Activated B cell treated with CpG ODN at 0.5 μM for 24 hours (primary cell): ENCODE measurements at regions not wholly inside any gene's neighbourhood (a gene's known extent, or its start where the extent isn't known, plus 50 kb on each side); places are given as distances from the start of the nearest gene placed in this dataset.
"Not testable (repeated sequence)": the region's sequence is repeated elsewhere in the genome, so short reads cannot be mapped to it uniquely, and the experiment has no call there.

Experiments
- ATAC-seq: fragments of 200-7000 bp; cut with Tn5 transposase; one replicate; pipeline ENCODE4 v1.10.0; 2021; ENCODE audit warnings: low read depth, mild to moderate bottlenecking, moderate library complexity
- CTCF ChIA-PET: fragments of 350-600 bp; sonication (Branson Sonifier 250); formaldehyde crosslinking; loops from one replicate; lab custom pipeline; 2021; ENCODE audit warnings: antibody characterized with exemption; lab: Charles Lee
- POLR2A ChIA-PET: fragments of 350-600 bp; sonication (Branson Sonifier 250); formaldehyde crosslinking; loops from one replicate; lab custom pipeline; 2021; ENCODE audit warnings: antibody characterized with exemption; lab: Charles Lee
- DNase-seq: peaks from one replicate; pipeline ENCODE4 v3.0.0; 2022
- H3K27ac Mint-ChIP-seq: one replicate; pipeline ENCODE4 v1.8.0; 2020; ENCODE audit warnings: mixed read lengths
- H3K27me3 Mint-ChIP-seq: one replicate; pipeline ENCODE4 v1.8.0; 2021; ENCODE audit warnings: mixed read lengths
- H3K36me3 Mint-ChIP-seq: one replicate; pipeline ENCODE4 v1.8.0; 2021; ENCODE audit warnings: low read depth, mixed read lengths
- H3K4me1 Mint-ChIP-seq: one replicate; pipeline ENCODE4 v1.8.0; 2021; ENCODE audit warnings: mixed read lengths
- H3K4me3 Mint-ChIP-seq: one replicate; pipeline ENCODE4 v1.8.0; 2020; ENCODE audit warnings: mild to moderate bottlenecking, mixed read lengths
- H3K9me3 Mint-ChIP-seq: one replicate; pipeline ENCODE4 v1.8.0; 2020; ENCODE audit warnings: mixed read lengths
- intact Hi-C: fragments of 100-400 bp; cut with micrococcal nuclease; formaldehyde crosslinking; loops from one replicate; pipeline ENCODE4 v1.15.1; 2024

DNA sequence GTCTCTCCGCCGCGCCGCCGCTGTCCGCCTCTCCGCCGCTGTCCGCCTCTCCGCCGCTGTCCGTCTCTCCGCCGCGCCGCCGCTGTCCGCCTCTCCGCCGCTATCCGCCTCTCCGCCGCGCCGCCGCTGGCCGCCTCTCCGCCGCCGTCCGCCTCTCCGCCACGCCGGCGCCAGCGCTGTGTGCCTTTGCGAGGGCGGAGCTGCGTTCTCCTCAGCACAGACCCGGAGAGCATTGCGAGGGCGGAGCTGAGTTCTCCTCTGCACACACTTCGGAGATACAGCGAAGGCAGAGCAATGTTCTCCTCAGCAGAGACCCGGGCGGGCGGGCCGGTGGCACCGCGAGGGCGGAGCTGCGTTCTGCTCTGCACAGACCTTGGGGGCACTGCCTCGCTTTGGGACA is 327.4 kb upstream of the PLGLB1 start:
- CTCF ChIA-PET, H3K36me3 Mint-ChIP-seq, H3K4me3 Mint-ChIP-seq, H3K27me3 Mint-ChIP-seq, H3K4me1 Mint-ChIP-seq, ATAC-seq, H3K9me3 Mint-ChIP-seq, POLR2A ChIA-PET, DNase-seq, intact Hi-C loops, H3K27ac Mint-ChIP-seq: not testable (repeated sequence)

DNA sequence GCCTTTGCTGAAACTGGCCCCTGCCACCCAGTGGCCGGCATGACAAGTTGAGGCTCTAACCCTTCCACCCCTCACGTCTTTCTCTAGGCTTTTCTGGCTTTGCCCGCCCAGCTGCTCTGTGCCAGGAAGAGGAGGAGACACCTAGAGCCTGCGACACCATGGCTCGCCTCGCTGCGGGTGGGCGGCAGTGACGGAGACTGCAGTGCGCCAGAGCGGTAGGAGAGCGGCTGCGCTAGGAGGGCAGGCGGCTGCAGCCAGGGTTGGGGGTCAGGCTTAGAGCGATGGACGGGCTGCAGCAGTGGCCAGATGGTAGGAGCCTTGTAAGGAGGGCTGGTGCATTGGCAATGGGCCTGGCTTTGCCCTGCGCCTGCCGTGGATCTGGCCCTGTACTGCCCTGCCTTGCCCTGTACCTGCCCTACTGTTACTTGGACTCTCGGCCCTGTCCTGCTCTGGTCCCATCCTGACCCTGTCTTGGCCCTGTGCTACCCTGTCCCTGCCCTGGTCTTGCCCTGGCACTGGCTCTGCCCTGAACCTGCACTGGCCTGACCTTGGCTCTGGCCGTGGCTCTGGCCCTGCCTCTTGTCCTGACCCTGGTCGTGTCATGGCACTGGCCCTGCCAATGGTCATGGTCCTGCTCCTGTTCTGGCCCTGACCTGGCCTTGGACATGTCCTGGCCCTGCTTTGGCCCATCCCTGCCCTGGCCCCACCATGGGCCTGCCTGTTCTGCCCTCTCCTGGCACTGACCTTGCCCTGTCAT is 330.7 kb upstream of the PLGLB1 start:
- POLR2A ChIA-PET, H3K27me3 Mint-ChIP-seq, DNase-seq, H3K4me3 Mint-ChIP-seq, H3K4me1 Mint-ChIP-seq, H3K36me3 Mint-ChIP-seq, CTCF ChIA-PET, intact Hi-C loops, H3K27ac Mint-ChIP-seq, H3K9me3 Mint-ChIP-seq, ATAC-seq: not testable (repeated sequence)

GRCh38 chr2:87353408-87353807 is 331.8 kb upstream of the PLGLB1 start:
- H3K27me3 Mint-ChIP-seq, H3K36me3 Mint-ChIP-seq, H3K9me3 Mint-ChIP-seq, H3K4me1 Mint-ChIP-seq, ATAC-seq, DNase-seq, H3K4me3 Mint-ChIP-seq, intact Hi-C loops, H3K27ac Mint-ChIP-seq, POLR2A ChIA-PET, CTCF ChIA-PET: not testable (repeated sequence)

GRCh38 chr2:87354102-87354501 is 332.5 kb upstream of the PLGLB1 start:
- H3K36me3 Mint-ChIP-seq, DNase-seq, H3K27me3 Mint-ChIP-seq, H3K27ac Mint-ChIP-seq, POLR2A ChIA-PET, H3K9me3 Mint-ChIP-seq, intact Hi-C loops, H3K4me3 Mint-ChIP-seq, ATAC-seq, H3K4me1 Mint-ChIP-seq, CTCF ChIA-PET: not testable (repeated sequence)

DNA sequence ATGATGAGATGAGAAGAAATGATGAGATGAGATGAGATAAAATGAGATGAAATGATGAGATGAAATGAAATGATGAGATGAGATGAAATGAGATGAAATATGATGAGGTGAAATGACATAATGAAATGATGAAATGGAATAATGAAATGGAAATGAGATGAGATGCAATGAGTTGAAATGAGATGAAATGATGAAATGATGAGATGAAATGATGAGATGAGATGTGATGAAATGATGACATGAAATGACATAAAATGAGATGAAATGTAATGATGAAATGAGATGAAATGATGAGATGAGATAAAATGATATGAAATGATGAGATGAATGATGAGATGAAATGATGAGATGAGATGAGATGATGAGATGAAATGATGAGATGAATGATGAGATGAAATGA is 338.6 kb upstream of the PLGLB1 start:
- H3K4me3 Mint-ChIP-seq, POLR2A ChIA-PET, ATAC-seq, H3K36me3 Mint-ChIP-seq, CTCF ChIA-PET, DNase-seq, H3K9me3 Mint-ChIP-seq, intact Hi-C loops, H3K27ac Mint-ChIP-seq, H3K4me1 Mint-ChIP-seq, H3K27me3 Mint-ChIP-seq: not testable (repeated sequence)

DNA sequence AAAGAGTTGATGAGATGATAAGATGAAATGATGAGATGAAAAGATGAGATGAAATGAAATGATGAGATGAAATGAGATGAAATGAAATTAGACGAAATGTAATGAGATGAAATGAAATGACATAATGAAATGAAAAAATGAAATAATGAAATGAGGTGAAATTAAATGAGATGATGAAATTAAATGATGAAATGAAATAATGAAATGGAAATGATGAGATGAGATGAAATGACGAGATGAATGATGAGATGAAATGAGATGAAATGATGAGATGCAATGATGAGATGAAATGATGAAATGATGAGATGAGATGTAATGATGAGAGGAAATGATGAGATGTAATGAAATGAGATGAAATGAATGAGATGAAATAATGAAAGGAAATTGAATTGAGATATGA is 339.3 kb upstream of the PLGLB1 start:
- CTCF ChIA-PET, DNase-seq, H3K36me3 Mint-ChIP-seq, H3K4me3 Mint-ChIP-seq, H3K27me3 Mint-ChIP-seq, intact Hi-C loops, ATAC-seq, H3K9me3 Mint-ChIP-seq, H3K27ac Mint-ChIP-seq, H3K4me1 Mint-ChIP-seq, POLR2A ChIA-PET: not testable (repeated sequence)

DNA sequence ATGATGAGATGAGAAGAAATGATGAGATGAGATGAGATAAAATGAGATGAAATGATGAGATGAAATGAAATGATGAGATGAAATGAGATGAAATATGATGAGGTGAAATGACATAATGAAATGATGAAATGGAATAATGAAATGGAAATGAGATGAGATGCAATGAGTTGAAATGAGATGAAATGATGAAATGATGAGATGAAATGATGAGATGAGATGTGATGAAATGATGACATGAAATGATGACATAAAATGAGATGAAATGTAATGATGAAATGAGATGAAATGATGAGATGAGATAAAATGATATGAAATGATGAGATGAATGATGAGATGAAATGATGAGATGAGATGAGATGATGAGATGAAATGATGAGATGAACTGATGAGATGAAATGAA is 340.2 kb upstream of the PLGLB1 start:
- ATAC-seq, H3K9me3 Mint-ChIP-seq, H3K27me3 Mint-ChIP-seq, H3K27ac Mint-ChIP-seq, DNase-seq, intact Hi-C loops, H3K36me3 Mint-ChIP-seq, POLR2A ChIA-PET, CTCF ChIA-PET, H3K4me1 Mint-ChIP-seq, H3K4me3 Mint-ChIP-seq: not testable (repeated sequence)

- DNase-seq, H3K27ac Mint-ChIP-seq, ATAC-seq, H3K27me3 Mint-ChIP-seq, H3K4me1 Mint-ChIP-seq, CTCF ChIA-PET, H3K36me3 Mint-ChIP-seq, H3K9me3 Mint-ChIP-seq, intact Hi-C loops, POLR2A ChIA-PET, H3K4me3 Mint-ChIP-seq: not testable (repeated sequence)
These were observed 342.7 kb upstream of the PLGLB1 start for GRCh38 chr2:87364379-87364778.

DNA sequence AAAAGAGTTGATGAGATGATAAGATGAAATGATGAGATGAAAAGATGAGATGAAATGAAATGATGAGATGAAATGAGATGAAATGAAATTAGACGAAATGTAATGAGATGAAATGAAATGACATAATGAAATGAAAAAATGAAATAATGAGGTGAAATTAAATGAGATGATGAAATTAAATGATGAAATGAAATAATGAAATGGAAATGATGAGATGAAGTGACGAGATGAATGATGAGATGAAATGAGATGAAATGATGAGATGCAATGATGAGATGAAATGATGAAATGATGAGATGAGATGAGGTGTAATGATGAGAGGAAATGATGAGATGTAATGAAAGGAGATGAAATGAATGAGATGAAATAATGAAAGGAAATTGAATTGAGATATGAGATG is 343.4 kb upstream of the PLGLB1 start:
- H3K9me3 Mint-ChIP-seq, DNase-seq, H3K27ac Mint-ChIP-seq, ATAC-seq, CTCF ChIA-PET, intact Hi-C loops, H3K4me1 Mint-ChIP-seq, H3K36me3 Mint-ChIP-seq, H3K4me3 Mint-ChIP-seq, POLR2A ChIA-PET, H3K27me3 Mint-ChIP-seq: not testable (repeated sequence)

DNA sequence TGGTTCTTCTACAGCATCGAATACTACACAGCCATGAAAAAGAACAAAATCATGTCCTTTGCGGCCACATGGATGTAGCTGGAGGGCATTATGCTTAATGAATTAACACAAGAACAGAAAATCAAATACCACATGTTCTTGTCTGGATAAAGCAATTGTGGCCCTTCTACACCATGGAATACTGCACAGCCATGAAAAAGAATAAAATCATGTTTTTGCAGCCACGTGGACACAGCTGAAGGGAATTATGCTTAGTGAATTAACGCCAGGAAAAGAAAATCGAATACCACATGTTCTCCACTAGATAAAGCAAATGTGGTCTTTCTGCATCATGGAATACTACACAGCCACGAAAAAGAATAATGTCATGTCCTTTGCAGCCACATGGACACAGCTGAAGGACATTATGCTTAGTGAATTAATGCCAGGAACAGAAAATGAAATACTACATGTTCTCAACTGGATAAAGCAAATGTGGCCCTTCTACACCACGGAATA is 361.8 kb upstream of the PLGLB2 start:
- POLR2A ChIA-PET, DNase-seq, CTCF ChIA-PET, H3K27me3 Mint-ChIP-seq, H3K9me3 Mint-ChIP-seq, ATAC-seq, H3K36me3 Mint-ChIP-seq, intact Hi-C loops, H3K4me3 Mint-ChIP-seq, H3K27ac Mint-ChIP-seq, H3K4me1 Mint-ChIP-seq: not testable (repeated sequence)

DNA sequence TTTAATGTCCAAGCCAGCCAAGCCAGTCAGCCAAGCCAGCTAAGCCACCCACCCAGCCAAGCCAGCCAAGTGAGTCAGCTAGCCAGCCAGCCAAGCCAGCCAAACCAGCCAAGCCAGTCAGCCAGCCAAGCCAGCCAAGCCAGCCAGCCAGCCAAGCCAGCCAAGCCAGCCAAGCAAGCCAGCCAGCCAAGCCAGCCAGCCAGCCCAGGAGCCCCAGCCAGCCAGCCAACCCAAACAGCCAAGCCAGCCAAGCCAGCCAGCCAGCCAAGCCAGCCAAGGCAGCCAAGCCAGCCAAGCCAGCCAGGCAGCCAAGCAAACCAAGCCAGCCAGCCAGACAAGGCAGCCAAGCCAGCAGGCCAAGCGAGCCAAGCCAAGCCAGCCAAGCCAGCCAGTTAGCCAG is 352.1 kb upstream of the PLGLB2 start:
- H3K4me1 Mint-ChIP-seq, intact Hi-C loops, POLR2A ChIA-PET, DNase-seq, H3K27me3 Mint-ChIP-seq, H3K4me3 Mint-ChIP-seq, ATAC-seq, H3K9me3 Mint-ChIP-seq, CTCF ChIA-PET, H3K27ac Mint-ChIP-seq, H3K36me3 Mint-ChIP-seq: not testable (repeated sequence)

DNA sequence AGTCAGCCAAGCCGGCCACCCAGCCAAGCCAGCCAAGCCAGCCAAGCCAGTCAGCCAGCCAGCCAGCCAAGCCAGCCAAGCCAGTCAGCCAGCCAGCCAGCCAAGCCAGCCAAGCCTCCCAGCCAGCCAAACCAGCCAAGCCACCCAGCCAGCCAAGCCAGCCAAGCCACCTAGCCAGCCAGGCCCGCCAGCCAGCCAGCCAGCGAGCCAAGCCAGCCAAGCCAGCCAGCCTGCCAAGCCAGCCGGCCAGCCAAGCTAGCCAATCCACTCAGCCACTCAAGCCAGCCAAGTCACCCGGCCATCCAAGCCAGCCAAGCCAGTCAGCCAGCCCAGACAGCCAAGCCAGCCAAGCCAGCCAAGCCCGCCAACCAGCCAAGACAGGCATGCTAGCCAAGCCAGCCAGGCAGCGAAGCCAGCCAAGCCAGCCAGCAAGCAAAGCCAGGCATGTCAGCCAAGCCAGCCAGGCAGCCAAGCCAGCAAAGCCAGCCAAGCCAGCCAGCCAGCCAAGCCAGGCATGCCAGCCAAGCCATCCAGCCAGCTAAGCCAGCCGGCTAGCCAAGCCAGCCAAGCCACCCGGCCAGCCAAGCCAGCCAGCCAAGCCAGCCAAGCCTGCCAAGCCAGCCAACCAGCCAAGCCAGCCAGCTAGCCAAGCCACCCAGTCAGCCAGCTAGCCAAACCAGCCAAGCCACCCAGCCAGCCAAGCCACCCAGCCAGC is 351.2 kb upstream of the PLGLB2 start:
- H3K4me3 Mint-ChIP-seq, H3K9me3 Mint-ChIP-seq, H3K27me3 Mint-ChIP-seq, H3K36me3 Mint-ChIP-seq, H3K27ac Mint-ChIP-seq, ATAC-seq, POLR2A ChIA-PET, H3K4me1 Mint-ChIP-seq, intact Hi-C loops, DNase-seq, CTCF ChIA-PET: not testable (repeated sequence)
